GM23338 (cell line): ENCODE measurements at regions not wholly inside any gene's neighbourhood (a gene's known extent, or its start where the extent isn't known, plus 50 kb on each side); places are given as distances from the start of the nearest gene placed in this dataset.

Experiments
- ATAC-seq: fragments of 200-7000 bp; cut with Tn5 transposase; 3 replicates; pipeline ENCODE4 v1.9.1; 2020
- DNase-seq: peaks from one replicate; pipeline ENCODE4 v3.0.0-alpha.2; 2015; ENCODE audit warnings: low spot score
- H2AFZ ChIP-seq: fragments of 200-600 bp; sonication (generic); 2 replicates; pipeline ENCODE4 v1.8.0; 2016; ENCODE audit warnings: antibody characterized with exemption, mild to moderate bottlenecking, moderate library complexity
- H3F3A ChIP-seq: fragments of 200-600 bp; sonication (generic); replicated peaks from 2 replicates; pipeline ENCODE4 v1.8.0; 2017; ENCODE audit warnings: antibody characterized with exemption, mixed run types, low read depth
- H3K27ac ChIP-seq: fragments of 200-600 bp; sonication (generic); 2 replicates; pipeline ENCODE4 v1.6.1; 2016; ENCODE audit warnings: low read depth
- H3K27me3 ChIP-seq: fragments of 200-600 bp; sonication (generic); 2 replicates; pipeline ENCODE4 v1.8.0; 2016; ENCODE audit warnings: mild to moderate bottlenecking, mixed run types, moderate library complexity; ENCODE audit not compliant: insufficient read depth
- H3K36me3 ChIP-seq: fragments of 200-600 bp; sonication (generic); 2 replicates; pipeline ENCODE4 v1.8.0; 2016; ENCODE audit warnings: mild to moderate bottlenecking; ENCODE audit not compliant: insufficient read depth
- H3K4me1 ChIP-seq: fragments of 200-600 bp; sonication (generic); 2 replicates; pipeline ENCODE4 v1.8.0; 2016; ENCODE audit warnings: mild to moderate bottlenecking, moderate library complexity; ENCODE audit not compliant: insufficient read depth
- H3K4me2 ChIP-seq: fragments of 200-600 bp; sonication (generic); 2 replicates; pipeline ENCODE4 v1.7.1; 2017; ENCODE audit warnings: mixed run types
- H3K4me3 ChIP-seq: fragments of 200-600 bp; sonication (generic); 2 replicates; pipeline ENCODE4 v1.6.1; 2016; ENCODE audit warnings: mixed run types
- H3K79me2 ChIP-seq: fragments of 200-600 bp; sonication (generic); replicated peaks from 2 replicates; pipeline ENCODE4 v1.8.0; 2017; ENCODE audit warnings: mild to moderate bottlenecking; ENCODE audit not compliant: insufficient read depth
- H3K9me2 ChIP-seq: fragments of 200-600 bp; sonication (generic); 2 replicates; pipeline ENCODE4 v1.8.0; 2017; ENCODE audit not compliant: insufficient read depth
- H4K20me1 ChIP-seq: fragments of 200-600 bp; sonication (generic); replicated peaks from 2 replicates; pipeline ENCODE4 v1.8.0; 2017; ENCODE audit warnings: mild to moderate bottlenecking; ENCODE audit not compliant: insufficient read depth
- H3K27ac Mint-ChIP-seq: 2 replicates; pipeline ENCODE4 v1.8.0; 2020; ENCODE audit warnings: inconsistent platforms, mild to moderate bottlenecking, moderate library complexity, mixed read lengths
- H3K27me3 Mint-ChIP-seq: 3 replicates; pipeline ENCODE4 v1.8.0; 2022; ENCODE audit warnings: low read depth, mild to moderate bottlenecking, moderate library complexity, mixed read lengths, inconsistent platforms; ENCODE audit not compliant: insufficient read depth, poor library complexity
- H3K36me3 Mint-ChIP-seq: 3 replicates; pipeline ENCODE4 v1.8.0; 2021; ENCODE audit warnings: low read depth, mild to moderate bottlenecking, inconsistent platforms, moderate library complexity, mixed read lengths
- H3K4me1 Mint-ChIP-seq: 3 replicates; pipeline ENCODE4 v1.8.0; 2020; ENCODE audit warnings: mild to moderate bottlenecking, inconsistent platforms, mixed read lengths
- H3K4me3 Mint-ChIP-seq: 3 replicates; pipeline ENCODE4 v1.8.0; 2021; ENCODE audit warnings: moderate library complexity, mild to moderate bottlenecking, inconsistent platforms, mixed read lengths
- H3K9me3 Mint-ChIP-seq: 3 replicates; pipeline ENCODE4 v1.8.0; 2020; ENCODE audit warnings: moderate library complexity, mild to moderate bottlenecking, inconsistent platforms, mixed read lengths
- CREB1 ChIP-seq: fragments of 250-450 bp; sonication (Bioruptor Pico); IDR thresholded peaks from 2 replicates; pipeline ENCODE4 v1.5.0; 2020; ENCODE audit warnings: low read depth, mild to moderate bottlenecking, moderate library complexity
- CTCF ChIP-seq, 2 experiments: fragments of 200-600 bp in 1 of 2; sonication (generic) in 1 of 2; conservative IDR thresholded peaks; 2 replicates each; pipeline versions ENCODE4 v1.5.1 to v1.6.1; 2016 to 2017; ENCODE audit warnings: antibody characterized with exemption in 2 of 2, low read depth in 2 of 2, mild to moderate bottlenecking in 2 of 2, moderate library complexity in 1 of 2
- EZH2 ChIP-seq: fragments of 200-600 bp; sonication (generic); IDR thresholded peaks from one replicate; pipeline ENCODE4 v1.8.0; 2017; ENCODE audit warnings: antibody characterized with exemption, mild to moderate bottlenecking, low read depth; ENCODE audit not compliant: unreplicated experiment
- EZH2phosphoT487 ChIP-seq: fragments of 200-600 bp; sonication (generic); IDR thresholded peaks from one replicate; pipeline ENCODE4 v1.8.1; 2018; ENCODE audit warnings: antibody characterized with exemption; ENCODE audit not compliant: unreplicated experiment
- NANOG ChIP-seq: IDR thresholded peaks from 2 replicates; pipeline ENCODE4 v1.6.1; 2016; ENCODE audit warnings: antibody characterized with exemption, borderline replicate concordance
- POLR2AphosphoS5 ChIP-seq: IDR thresholded peaks from 2 replicates; pipeline ENCODE4 v1.6.1; 2016; ENCODE audit warnings: antibody characterized with exemption, low read depth
- REST ChIP-seq: IDR thresholded peaks from one replicate; pipeline ENCODE4 v1.6.1; 2018; ENCODE audit warnings: antibody characterized with exemption; ENCODE audit not compliant: unreplicated experiment
- STAT1 ChIP-seq: IDR thresholded peaks from one replicate; pipeline ENCODE4 v1.6.1; 2016; ENCODE audit warnings: antibody characterized with exemption; ENCODE audit not compliant: unreplicated experiment
- ZNF114 ChIP-seq: fragments of 250-450 bp; sonication (Bioruptor Pico); IDR thresholded peaks from 2 replicates; pipeline ENCODE4 v1.5.0; 2020; ENCODE audit warnings: mild to moderate bottlenecking, moderate library complexity
- ZNF331 ChIP-seq: fragments of 250-450 bp; sonication (Bioruptor Pico); IDR thresholded peaks from 2 replicates; pipeline ENCODE4 v1.5.0; 2020; ENCODE audit warnings: low read depth, mild to moderate bottlenecking, moderate library complexity
- TF ChIP-seq, protein P1 (sequence below): IDR thresholded peaks from 2 replicates; pipeline ENCODE4 v1.6.1; 2016; ENCODE audit warnings: antibody characterized with exemption

DNA sequence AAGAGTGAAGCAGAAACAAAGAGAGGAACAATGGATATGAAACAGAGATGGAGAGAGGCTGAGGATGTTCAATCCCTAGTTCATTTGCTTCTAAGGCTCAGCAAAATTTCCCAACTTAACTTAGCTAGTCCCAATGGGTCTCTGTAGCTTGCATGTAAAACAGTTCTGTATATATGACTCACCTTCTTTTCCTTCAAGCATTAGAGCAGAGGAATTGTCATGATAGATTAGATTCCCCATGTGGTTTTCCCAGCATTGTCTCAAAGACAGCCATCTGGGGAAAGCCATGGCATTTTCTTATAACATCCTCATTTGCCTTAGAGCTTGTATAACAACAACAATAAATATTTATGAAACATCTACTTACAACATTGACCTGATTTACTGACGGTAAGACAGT is 93.9 kb upstream of the GATB start (continued):
- TF ChIP-seq, protein P1, sequence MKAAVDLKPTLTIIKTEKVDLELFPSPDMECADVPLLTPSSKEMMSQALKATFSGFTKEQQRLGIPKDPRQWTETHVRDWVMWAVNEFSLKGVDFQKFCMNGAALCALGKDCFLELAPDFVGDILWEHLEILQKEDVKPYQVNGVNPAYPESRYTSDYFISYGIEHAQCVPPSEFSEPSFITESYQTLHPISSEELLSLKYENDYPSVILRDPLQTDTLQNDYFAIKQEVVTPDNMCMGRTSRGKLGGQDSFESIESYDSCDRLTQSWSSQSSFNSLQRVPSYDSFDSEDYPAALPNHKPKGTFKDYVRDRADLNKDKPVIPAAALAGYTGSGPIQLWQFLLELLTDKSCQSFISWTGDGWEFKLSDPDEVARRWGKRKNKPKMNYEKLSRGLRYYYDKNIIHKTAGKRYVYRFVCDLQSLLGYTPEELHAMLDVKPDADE, result no peak
- TF ChIP-seq REST, result no peak
- TF ChIP-seq EZH2, result no peak
- TF ChIP-seq EZH2phosphoT487, result no peak
- TF ChIP-seq ZNF114 (CRISPR knock-in tag), result no peak
- no peak for TF ChIP-seq NANOG

GRCh38 chr4:151853034-151853433 is 92.2 kb upstream of the GATB start:
- no peaks in the 10 kb centered on the region for H3K36me3 Mint-ChIP-seq
- H3K27me3 Mint-ChIP-seq, result no peaks in the 10 kb centered on the region
- Histone ChIP-seq H3K4me2 (no peak overlapping the region), H3K27me3 (no peaks in the 10 kb centered on the region), H3K9me2 (peaks cover 8% of the 10 kb centered on the region; the same call in 1 of the 2 replicates), H3K27ac (no peak overlapping the region), H3K36me3 (no peaks in the 10 kb centered on the region), H3K4me3 (no peak overlapping the region), H3K4me1 (no peaks in the 10 kb centered on the region), H3F3A (no peaks in the 10 kb centered on the region), H2AFZ (peak overlapping the region; percentile 74; the same call in 1 of the 2 replicates), H4K20me1 (no peaks in the 10 kb centered on the region), H3K79me2 (no peaks in the 10 kb centered on the region)
- no peak overlapping the region for H3K27ac Mint-ChIP-seq
- DNase-seq (no peak), ATAC-seq (no peak)
- no peak overlapping the region for H3K4me3 Mint-ChIP-seq
- H3K9me3 Mint-ChIP-seq, result peaks cover 5% of the 10 kb centered on the region; the same call in 1 of the 3 replicates
- peaks cover 4% of the 10 kb centered on the region; the same call in 2 of the 3 replicates for H3K4me1 Mint-ChIP-seq
- TF ChIP-seq POLR2AphosphoS5 (no peak), CTCF (conservative IDR thresholded peaks at IDR 0.05; ENCODE audit: low read depth in 2 of 2) (no peak), STAT1 (no peak), EZH2phosphoT487 (no peak), ZNF331 (no peak), ZNF114 (CRISPR knock-in tag) (no peak), REST (no peak), CREB1 (CRISPR knock-in tag) (no peak)
- TF ChIP-seq, protein P1, result no peak
